ENCODE measurements at regions not wholly inside any gene's neighbourhood (a gene's known extent, or its start where the extent isn't known, plus 50 kb on each side); places are given as distances from the start of the nearest gene placed in this dataset.

- no peak for TF ChIP-seq JUN (CRISPR knock-in tag; IDR thresholded peaks at IDR 0.05)
- no peak for TF ChIP-seq ZNF121 (CRISPR knock-in tag; IDR thresholded peaks at IDR 0.05)
- no peak for TF ChIP-seq ZNF281 (CRISPR knock-in tag; IDR thresholded peaks at IDR 0.05)
- no peak for TF ChIP-seq IRF2 (CRISPR knock-in tag; IDR thresholded peaks at IDR 0.05; ENCODE audit: borderline replicate concordance, low read depth)
Observed at GRCh38 chr6:907928-908327, 215.0 kb upstream of the EXOC2 start (continued).

GRCh38 chr6:906920-907319 is 214.0 kb upstream of the EXOC2 start:
- ChIA-PET POLR2A (no interaction called here), CTCF (interaction anchor here (1.3 kb wide), 2 partner anchors 13 to 156 kb away, joined by 3 read pairs; no protein-coding TSS in a partner anchor)
- Mint-ChIP-seq H3K4me1 (peaks cover 4% of the 10 kb centered on the region), H3K27ac (no peak overlapping the region), H3K4me3 (no peak overlapping the region), H3K27me3 (ENCODE audit: low read depth) (no peaks in the 10 kb centered on the region), H3K36me3 (no peaks in the 10 kb centered on the region), H3K9me3 (no peaks in the 10 kb centered on the region)
- TF ChIP-seq AFF4 (CRISPR knock-in tag; IDR thresholded peaks at IDR 0.05; ENCODE audit: borderline replicate concordance) = no peak
- TF ChIP-seq, protein P1, sequence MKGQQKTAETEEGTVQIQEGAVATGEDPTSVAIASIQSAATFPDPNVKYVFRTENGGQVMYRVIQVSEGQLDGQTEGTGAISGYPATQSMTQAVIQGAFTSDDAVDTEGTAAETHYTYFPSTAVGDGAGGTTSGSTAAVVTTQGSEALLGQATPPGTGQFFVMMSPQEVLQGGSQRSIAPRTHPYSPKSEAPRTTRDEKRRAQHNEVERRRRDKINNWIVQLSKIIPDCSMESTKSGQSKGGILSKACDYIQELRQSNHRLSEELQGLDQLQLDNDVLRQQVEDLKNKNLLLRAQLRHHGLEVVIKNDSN (CRISPR knock-in tag; IDR thresholded peaks at IDR 0.05) = no peak
- TF ChIP-seq, protein P2, sequence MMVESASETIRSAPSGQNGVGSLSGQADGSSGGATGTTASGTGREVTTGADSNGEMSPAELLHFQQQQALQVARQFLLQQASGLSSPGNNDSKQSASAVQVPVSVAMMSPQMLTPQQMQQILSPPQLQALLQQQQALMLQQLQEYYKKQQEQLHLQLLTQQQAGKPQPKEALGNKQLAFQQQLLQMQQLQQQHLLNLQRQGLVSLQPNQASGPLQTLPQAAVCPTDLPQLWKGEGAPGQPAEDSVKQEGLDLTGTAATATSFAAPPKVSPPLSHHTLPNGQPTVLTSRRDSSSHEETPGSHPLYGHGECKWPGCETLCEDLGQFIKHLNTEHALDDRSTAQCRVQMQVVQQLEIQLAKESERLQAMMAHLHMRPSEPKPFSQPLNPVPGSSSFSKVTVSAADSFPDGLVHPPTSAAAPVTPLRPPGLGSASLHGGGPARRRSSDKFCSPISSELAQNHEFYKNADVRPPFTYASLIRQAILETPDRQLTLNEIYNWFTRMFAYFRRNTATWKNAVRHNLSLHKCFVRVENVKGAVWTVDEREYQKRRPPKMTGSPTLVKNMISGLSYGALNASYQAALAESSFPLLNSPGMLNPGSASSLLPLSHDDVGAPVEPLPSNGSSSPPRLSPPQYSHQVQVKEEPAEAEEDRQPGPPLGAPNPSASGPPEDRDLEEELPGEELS (CRISPR knock-in tag; IDR thresholded peaks at IDR 0.05) = no peak
- DNase-seq (ENCODE audit: low spot score) (no peak), ATAC-seq (no peak)

GRCh38 chr6:905556-905955 is 212.6 kb upstream of the EXOC2 start:
- Mint-ChIP-seq H3K36me3 (no peaks in the 10 kb centered on the region), H3K27me3 (ENCODE audit: low read depth) (no peaks in the 10 kb centered on the region), H3K27ac (no peak overlapping the region), H3K4me1 (peaks cover 4% of the 10 kb centered on the region), H3K9me3 (no peaks in the 10 kb centered on the region), H3K4me3 (no peak overlapping the region)
- ChIA-PET CTCF (no interaction called here), POLR2A (no interaction called here)
- no peak for DNase-seq (ENCODE audit: low spot score)
- TF ChIP-seq, protein P3, sequence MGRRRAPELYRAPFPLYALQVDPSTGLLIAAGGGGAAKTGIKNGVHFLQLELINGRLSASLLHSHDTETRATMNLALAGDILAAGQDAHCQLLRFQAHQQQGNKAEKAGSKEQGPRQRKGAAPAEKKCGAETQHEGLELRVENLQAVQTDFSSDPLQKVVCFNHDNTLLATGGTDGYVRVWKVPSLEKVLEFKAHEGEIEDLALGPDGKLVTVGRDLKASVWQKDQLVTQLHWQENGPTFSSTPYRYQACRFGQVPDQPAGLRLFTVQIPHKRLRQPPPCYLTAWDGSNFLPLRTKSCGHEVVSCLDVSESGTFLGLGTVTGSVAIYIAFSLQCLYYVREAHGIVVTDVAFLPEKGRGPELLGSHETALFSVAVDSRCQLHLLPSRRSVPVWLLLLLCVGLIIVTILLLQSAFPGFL (CRISPR knock-in tag; IDR thresholded peaks at IDR 0.05; ENCODE audit: borderline replicate concordance) = no peak
- no peak for TF ChIP-seq NR2C2 (CRISPR knock-in tag; IDR thresholded peaks at IDR 0.05)
- no peak for TF ChIP-seq KAT7 (CRISPR knock-in tag; IDR thresholded peaks at IDR 0.05; ENCODE audit: borderline replicate concordance)
- TF ChIP-seq IRF2 (CRISPR knock-in tag; IDR thresholded peaks at IDR 0.05; ENCODE audit: borderline replicate concordance, low read depth) = no peak
- TF ChIP-seq, protein P4, sequence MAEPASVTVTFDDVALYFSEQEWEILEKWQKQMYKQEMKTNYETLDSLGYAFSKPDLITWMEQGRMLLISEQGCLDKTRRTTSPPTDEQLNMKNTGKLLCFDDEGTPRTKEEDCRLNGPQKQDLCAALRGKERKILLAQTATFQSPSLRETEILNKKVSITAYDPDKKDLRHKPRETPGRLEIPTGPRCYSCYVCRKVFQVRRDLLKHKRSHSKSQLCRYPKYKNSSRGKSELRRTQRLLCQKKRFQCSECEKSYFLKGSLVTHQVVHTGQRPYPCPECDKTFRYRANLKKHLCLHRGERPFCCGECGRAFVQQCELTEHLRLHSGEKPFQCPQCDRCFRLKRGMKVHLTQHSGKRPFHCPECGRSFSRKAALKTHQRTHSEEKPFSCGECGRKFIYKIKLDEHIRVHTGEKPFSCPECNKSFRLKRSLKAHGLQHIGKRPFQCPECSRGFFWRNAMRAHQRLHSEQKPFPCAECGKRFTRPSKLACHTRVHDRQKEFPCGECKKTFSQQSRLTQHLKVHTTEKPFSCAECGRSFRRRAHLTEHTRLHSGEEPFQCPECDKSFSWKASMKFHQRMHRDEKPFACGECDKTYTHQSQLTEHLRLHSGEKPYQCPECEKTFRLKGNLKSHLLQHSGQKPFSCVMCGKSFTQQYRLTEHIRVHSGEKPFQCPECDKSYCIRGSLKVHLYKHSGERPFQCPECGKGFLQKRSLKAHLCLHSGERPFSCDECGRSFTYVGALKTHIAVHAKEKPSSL (CRISPR knock-in tag; conservative IDR thresholded peaks at IDR 0.05) = no peak
- TF ChIP-seq, protein P5, sequence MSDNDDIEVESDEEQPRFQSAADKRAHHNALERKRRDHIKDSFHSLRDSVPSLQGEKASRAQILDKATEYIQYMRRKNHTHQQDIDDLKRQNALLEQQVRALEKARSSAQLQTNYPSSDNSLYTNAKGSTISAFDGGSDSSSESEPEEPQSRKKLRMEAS (CRISPR knock-in tag; IDR thresholded peaks at IDR 0.05) = no peak
- TF ChIP-seq ZNF512 (CRISPR knock-in tag; IDR thresholded peaks at IDR 0.05; ENCODE audit: borderline replicate concordance) = no peak
- ATAC-seq = no peak
